GM12891 (cell line): ENCODE measurements at regions not wholly inside any gene's neighbourhood (a gene's known extent, or its start where the extent isn't known, plus 50 kb on each side); places are given as distances from the start of the nearest gene placed in this dataset.
"Not testable (repeated sequence)": the region's sequence is repeated elsewhere in the genome, so short reads cannot be mapped to it uniquely, and the experiment has no call there.

Experiments used
- POLR2A ChIP-seq: IDR thresholded peaks from 2 replicates; pipeline ENCODE4 v1.6.1; 2011; ENCODE audit warnings: low read depth, low read length, control low read depth
- POLR2AphosphoS5 ChIP-seq: IDR thresholded peaks from 2 replicates; pipeline ENCODE4 v1.6.1; 2011; ENCODE audit warnings: low read depth, low read length, control low read depth
- POU2F2 ChIP-seq: IDR thresholded peaks from 2 replicates; pipeline ENCODE4 v1.6.1; 2011; ENCODE audit warnings: low read depth, mild to moderate bottlenecking, control low read depth, low read length, moderate library complexity
- SPI1 ChIP-seq: IDR thresholded peaks from 2 replicates; pipeline ENCODE4 v1.6.1; 2011; ENCODE audit warnings: low read depth, low read length, control low read depth

GRCh38 chr3:75579091-75579490, 85.0 kb upstream of the FRG2C start:
- TF ChIP-seq POLR2A, POU2F2, SPI1, POLR2AphosphoS5: not testable (repeated sequence)
